Kidney (tissue), 13 donors: ENCODE measurements at regions not wholly inside any gene's neighbourhood (a gene's known extent, or its start where the extent isn't known, plus 50 kb on each side); places are given as distances from the start of the nearest gene placed in this dataset.

ENCODE experiments used
- DNase-seq, 5 donors: peaks; one replicate each; pipeline ENCODE4 v3.0.0-alpha.2; 2013 to 2020
- FAIRE-seq: peaks from 2 replicates; lab custom pipeline; 2012; peaks lifted over from hg19 to GRCh38; lab: Jason Lieb, UNC
- H3K27ac ChIP-seq, 2 donors: one replicate each; pipeline ENCODE4 v1.7.0; 2013; ENCODE audit warnings: low read depth in 2 of 2, low read length in 2 of 2, inconsistent platforms in 1 of 2
- H3K27me3 ChIP-seq: one replicate; pipeline ENCODE4 v1.7.1; 2013; ENCODE audit warnings: low read length, inconsistent platforms; ENCODE audit not compliant: control insufficient read depth, insufficient read depth
- H3K36me3 ChIP-seq, 3 donors: one replicate each; pipeline versions ENCODE4 v1.7.0 to v1.7.1; 2013; ENCODE audit warnings: low read length in 3 of 3, control low read depth in 1 of 3, inconsistent platforms in 1 of 3; ENCODE audit not compliant: insufficient read depth in 3 of 3, control insufficient read depth in 2 of 3
- H3K4me1 ChIP-seq, 3 donors: one replicate each; pipeline versions ENCODE4 v1.7.0 to v1.7.1; 2013; ENCODE audit warnings: low read length in 3 of 3, inconsistent platforms in 1 of 3, low read depth in 1 of 3; ENCODE audit not compliant: control insufficient read depth in 2 of 3, insufficient read depth in 2 of 3
- H3K4me3 ChIP-seq, 3 donors: one replicate each; pipeline versions ENCODE4 v1.7.0 to v1.8.1; 2013; ENCODE audit warnings: low read length in 3 of 3, control low read depth in 1 of 3, inconsistent platforms in 1 of 3
- H3K9ac ChIP-seq, 3 donors: one replicate each; pipeline versions ENCODE4 v1.7.0 to v1.7.1; 2013; ENCODE audit warnings: low read length in 3 of 3, control low read depth in 1 of 3, inconsistent platforms in 1 of 3
- H3K9me3 ChIP-seq, 3 donors: one replicate each; pipeline versions ENCODE4 v1.7.0 to v1.7.1; 2013; ENCODE audit warnings: low read length in 3 of 3, control low read depth in 1 of 3, inconsistent platforms in 1 of 3; ENCODE audit not compliant: control insufficient read depth in 2 of 3, insufficient read depth in 1 of 3
- CTCF ChIP-seq: IDR thresholded peaks from 3 replicates; pipeline ENCODE4 v1.5.1; 2012; ENCODE audit warnings: mild to moderate bottlenecking, moderate library complexity, borderline replicate concordance; ENCODE audit not compliant: insufficient read depth; ENCODE audit errors: extremely low read depth
- intact Hi-C: fragments of 100-400 bp; cut with DNase I; formaldehyde crosslinking; loops from one replicate; pipeline ENCODE4 v1.11.1; 2022
- donor health status: control.
- donor health status: control.
- donor health status: control.
- donor health status: control.
- donor health status: control.
- donor health status: DM: yes; HTN: yes; CAD: no.
- donor health status: Normal renal cell carcinoma (clear cell type).

GRCh38 chr5:165242646-165243045, 1737.2 kb downstream of the MAT2B start:
- H3K4me3 ChIP-seq, result no peak overlapping the region
- H3K36me3 ChIP-seq, result no peaks in the 10 kb centered on the region
- H3K27ac ChIP-seq, result no peak overlapping the region
- TF ChIP-seq CTCF, result no peak
- DNase-seq (peak in 1 of 5 donors; percentile 53), FAIRE-seq (no peak)
- no peaks in the 10 kb centered on the region for H3K27me3 ChIP-seq
- no peaks in the 10 kb centered on the region for H3K4me1 ChIP-seq
- no peak overlapping the region for H3K9ac ChIP-seq
- no peaks in the 10 kb centered on the region for H3K9me3 ChIP-seq
- intact Hi-C loops, result no loop called here

DNA sequence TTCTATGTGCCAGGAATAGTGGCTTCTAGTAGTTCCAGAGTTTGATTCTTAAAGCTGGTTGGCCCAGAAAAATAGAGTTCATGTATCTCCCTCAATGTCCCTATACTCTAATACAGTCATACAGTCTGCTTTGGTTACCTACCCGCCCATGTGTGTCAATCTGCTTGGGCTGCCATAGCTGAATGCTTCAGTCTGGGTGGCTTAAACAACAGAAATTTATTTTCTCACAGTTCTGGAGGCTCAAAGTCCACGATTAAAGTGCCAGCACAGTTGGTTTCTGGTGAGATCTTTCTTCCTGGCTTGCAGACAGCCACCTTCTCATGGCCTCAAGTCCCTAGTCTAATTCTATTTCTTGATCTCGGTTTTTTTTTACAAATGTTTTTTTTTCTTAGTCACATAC, 1739.0 kb downstream of the MAT2B start:
- no peak for TF ChIP-seq CTCF
- FAIRE-seq, result no peak
- no peaks in the 10 kb centered on the region for H3K9me3 ChIP-seq
- no peaks in the 10 kb centered on the region for H3K4me1 ChIP-seq
- no peak overlapping the region for H3K27ac ChIP-seq
- no peaks in the 10 kb centered on the region for H3K27me3 ChIP-seq
- H3K9ac ChIP-seq, result no peak overlapping the region
- DNase-seq, result no peak
- intact Hi-C loops, result no loop called here
- H3K4me3 ChIP-seq, result no peak overlapping the region
- no peaks in the 10 kb centered on the region for H3K36me3 ChIP-seq

DNA sequence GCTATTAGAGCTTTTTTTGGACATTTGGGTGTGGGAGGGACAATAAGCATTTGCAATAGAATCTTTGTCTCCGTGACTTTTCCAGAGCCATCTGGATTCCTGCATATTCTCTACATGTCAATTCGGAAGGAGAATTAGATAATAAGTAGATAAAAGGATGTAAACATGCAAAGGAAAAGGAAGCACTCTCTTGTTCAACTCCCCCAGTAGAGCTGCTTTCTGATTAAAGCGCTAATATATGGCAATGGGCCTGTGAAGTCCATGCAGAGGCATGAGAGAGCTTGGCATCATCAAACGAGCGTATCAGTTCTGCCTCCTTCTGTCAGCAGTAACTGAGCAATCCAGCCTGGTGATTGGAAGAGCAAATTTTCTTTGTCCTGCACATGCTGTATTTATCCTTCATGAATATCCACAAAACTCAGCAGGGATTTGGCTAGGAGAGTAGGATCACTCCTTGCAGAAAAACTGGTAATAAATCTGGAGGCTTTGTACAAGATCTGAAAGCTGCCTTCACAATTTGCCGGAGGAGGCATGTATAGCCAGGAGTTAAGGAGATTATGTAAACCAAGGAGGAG, 1752.9 kb downstream of the MAT2B start:
- no peaks in the 10 kb centered on the region for H3K27me3 ChIP-seq
- no peaks in the 10 kb centered on the region for H3K36me3 ChIP-seq
- no peak for TF ChIP-seq CTCF
- no peak overlapping the region for H3K4me3 ChIP-seq
- H3K4me1 ChIP-seq, result no peaks in the 10 kb centered on the region
- DNase-seq (no peak), FAIRE-seq (no peak)
- H3K9me3 ChIP-seq, result no peaks in the 10 kb centered on the region
- H3K9ac ChIP-seq, result no peak overlapping the region
- intact Hi-C loops, result no loop called here
- H3K27ac ChIP-seq, result no peak overlapping the region

GRCh38 chr5:165260426-165260825, 1755.0 kb downstream of the MAT2B start:
- no peaks in the 10 kb centered on the region for H3K4me1 ChIP-seq
- no peak for DNase-seq
- FAIRE-seq, result no peak
- no peak overlapping the region for H3K4me3 ChIP-seq
- H3K36me3 ChIP-seq, result no peaks in the 10 kb centered on the region
- TF ChIP-seq CTCF, result no peak
- no peak overlapping the region for H3K27ac ChIP-seq
- no peaks in the 10 kb centered on the region for H3K9me3 ChIP-seq
- H3K27me3 ChIP-seq, result no peaks in the 10 kb centered on the region
- no peak overlapping the region for H3K9ac ChIP-seq
- intact Hi-C loops, result no loop called here
